Neural cell (in vitro differentiated cells): ENCODE measurements at regions not wholly inside any gene's neighbourhood (a gene's known extent, or its start where the extent isn't known, plus 50 kb on each side); places are given as distances from the start of the nearest gene placed in this dataset.

Experiments used
- H2AFZ ChIP-seq: fragments of 200-600, 300-800 bp; sonication (generic), shearing (Covaris generic); 2 replicates; pipeline ENCODE4 v1.6.0; 2014; ENCODE audit warnings: low read depth, mild to moderate bottlenecking, antibody characterized with exemption, low read length, moderate library complexity
- H3F3A ChIP-seq: fragments of 200-600 bp; shearing (Covaris generic); 2 replicates; pipeline ENCODE4 v1.6.1; 2016; ENCODE audit warnings: mild to moderate bottlenecking, moderate library complexity, mixed read lengths, antibody characterized with exemption, low read length; ENCODE audit not compliant: insufficient read depth, poor library complexity, severe bottlenecking
- H3K27ac ChIP-seq: fragments of 200-600, 300-800 bp; sonication (generic), shearing (Covaris generic); 2 replicates; pipeline ENCODE4 v1.5.1; 2014; ENCODE audit warnings: mild to moderate bottlenecking, low read length, moderate library complexity
- H3K27me3 ChIP-seq: fragments of 300-800, 200-600 bp; sonication (generic), shearing (Covaris generic); 2 replicates; pipeline ENCODE4 v1.6.0; 2014; ENCODE audit warnings: mild to moderate bottlenecking, low read depth, low read length, moderate library complexity; ENCODE audit not compliant: insufficient read depth
- H3K36me3 ChIP-seq: fragments of 300-800, 200-600 bp; sonication (generic), shearing (Covaris generic); 2 replicates; pipeline ENCODE4 v1.5.1; 2014; ENCODE audit warnings: mild to moderate bottlenecking, antibody characterized with exemption, low read length, moderate library complexity; ENCODE audit not compliant: insufficient read depth
- H3K4me2 ChIP-seq: fragments of 300-800, 200-600 bp; sonication (generic), shearing (Covaris generic); 2 replicates; pipeline ENCODE4 v1.6.0; 2014; ENCODE audit warnings: mild to moderate bottlenecking, low read length
- H3K4me3 ChIP-seq: fragments of 300-800, 200-600 bp; sonication (generic), shearing (Covaris generic); 2 replicates; pipeline ENCODE4 v1.5.1; 2014; ENCODE audit warnings: mild to moderate bottlenecking, low read length, moderate library complexity
- H3K79me2 ChIP-seq: fragments of 200-600 bp; shearing (Covaris generic); replicated peaks from 2 replicates; pipeline ENCODE4 v1.6.0; 2014; ENCODE audit warnings: mild to moderate bottlenecking, low read length, moderate library complexity; ENCODE audit not compliant: insufficient read depth
- H3K9ac ChIP-seq: fragments of 300-800, 200-600 bp; sonication (generic), shearing (Covaris generic); 2 replicates; pipeline ENCODE4 v1.6.1; 2016; ENCODE audit warnings: mild to moderate bottlenecking, low read length, mixed read lengths
- H3K9me2 ChIP-seq: fragments of 200-600 bp; shearing (Covaris generic); 2 replicates; pipeline ENCODE4 v1.6.1; 2016; ENCODE audit warnings: mild to moderate bottlenecking, low read length, mixed read lengths; ENCODE audit not compliant: insufficient read depth
- H3K9me3 ChIP-seq: fragments of 200-600, 300-800 bp; sonication (generic), shearing (Covaris generic); 2 replicates; pipeline ENCODE4 v1.6.1; 2016; ENCODE audit warnings: mild to moderate bottlenecking, mixed run types, low read length, moderate library complexity, mixed read lengths
- H4K20me1 ChIP-seq: fragments of 200-600 bp; shearing (Covaris generic); 2 replicates; pipeline ENCODE4 v1.6.1; 2016; ENCODE audit warnings: mild to moderate bottlenecking, mixed run types; ENCODE audit not compliant: insufficient read depth
- CTCF ChIP-seq: fragments of 450-650 bp; IDR thresholded peaks from 2 replicates; pipeline ENCODE4 v1.5.1; 2014; ENCODE audit warnings: antibody characterized with exemption, mild to moderate bottlenecking, moderate library complexity; ENCODE audit not compliant: poor library complexity, severe bottlenecking
- EP300 ChIP-seq: fragments of 450-650 bp; conservative IDR thresholded peaks from 2 replicates; pipeline ENCODE4 v1.6.1; 2014; ENCODE audit warnings: antibody characterized with exemption, mild to moderate bottlenecking, moderate library complexity; ENCODE audit not compliant: poor library complexity, severe bottlenecking
- EZH2 ChIP-seq: fragments of 200-600, 300-800 bp; shearing (Covaris generic), sonication (generic); IDR thresholded peaks from 2 replicates; pipeline ENCODE4 v1.6.1; 2014; ENCODE audit warnings: antibody characterized with exemption, low read length, borderline replicate concordance, mild to moderate bottlenecking; ENCODE audit not compliant: insufficient read depth, poor library complexity, severe bottlenecking
- MXI1 ChIP-seq: fragments of 450-650 bp; conservative IDR thresholded peaks from 2 replicates; pipeline ENCODE4 v1.6.1; 2014; ENCODE audit warnings: antibody characterized with exemption, mild to moderate bottlenecking; ENCODE audit not compliant: poor library complexity, severe bottlenecking
- POLR2AphosphoS5 ChIP-seq: IDR thresholded peaks from 2 replicates; pipeline ENCODE4 v1.6.1; 2012
- RAD21 ChIP-seq: fragments of 450-650 bp; conservative IDR thresholded peaks from 2 replicates; pipeline ENCODE4 v1.6.1; 2014; ENCODE audit warnings: antibody characterized with exemption, mild to moderate bottlenecking, moderate library complexity
- REST ChIP-seq: IDR thresholded peaks from 2 replicates; pipeline ENCODE4 v1.6.1; 2012; ENCODE audit warnings: borderline replicate concordance
- SMC3 ChIP-seq: fragments of 450-650 bp; conservative IDR thresholded peaks from 2 replicates; pipeline ENCODE4 v1.6.1; 2014; ENCODE audit warnings: antibody characterized with exemption, mild to moderate bottlenecking, moderate library complexity; ENCODE audit not compliant: poor library complexity
- TAF1 ChIP-seq: IDR thresholded peaks from 2 replicates; pipeline ENCODE4 v1.6.1; 2012; ENCODE audit warnings: low read depth

GRCh38 chr20:29296256-29297230 is 1960.9 kb upstream of the DEFB115 start:
- Histone ChIP-seq H3K36me3 (no peaks in the 10 kb centered on the region), H4K20me1 (no peaks in the 10 kb centered on the region), H2AFZ (no peak overlapping the region), H3K9me3 (peaks cover 13% of the 10 kb centered on the region), H3F3A (no peaks in the 10 kb centered on the region), H3K9ac (no peak overlapping the region), H3K4me2 (no peak overlapping the region), H3K79me2 (no peaks in the 10 kb centered on the region), H3K27ac (no peak overlapping the region), H3K4me3 (no peak overlapping the region), H3K27me3 (no peaks in the 10 kb centered on the region), H3K9me2 (no peaks in the 10 kb centered on the region)
- TF ChIP-seq TAF1 (no peak), CTCF (no peak), MXI1 (no peak), SMC3 (no peak), REST (no peak), RAD21 (no peak), EP300 (no peak), POLR2AphosphoS5 (no peak), EZH2 (no peak)

GRCh38 chr20:29297411-29298270 is 1959.8 kb upstream of the DEFB115 start:
- no peaks in the 10 kb centered on the region for H4K20me1 ChIP-seq

More at GRCh38 chr20:29297411-29298270, 1959.8 kb upstream of the DEFB115 start:
- H3K79me2 ChIP-seq: no peaks in the 10 kb centered on the region
- TF ChIP-seq RAD21 (no peak), CTCF (no peak), POLR2AphosphoS5 (no peak), REST (no peak), SMC3 (no peak), EZH2 (no peak), EP300 (no peak), TAF1 (no peak), MXI1 (no peak)
- H3K9ac ChIP-seq: no peak overlapping the region
- no peak overlapping the region for H3K4me3 ChIP-seq
- H3K9me2 ChIP-seq: no peaks in the 10 kb centered on the region
- peaks cover 15% of the 10 kb centered on the region for H3K9me3 ChIP-seq
- no peak overlapping the region for H2AFZ ChIP-seq
- H3K27me3 ChIP-seq: no peaks in the 10 kb centered on the region
- no peak overlapping the region for H3K27ac ChIP-seq
- no peaks in the 10 kb centered on the region for H3K36me3 ChIP-seq
- H3F3A ChIP-seq: no peaks in the 10 kb centered on the region
- no peak overlapping the region for H3K4me2 ChIP-seq
